Karpas-422 (cell line): ENCODE measurements at regions not wholly inside any gene's neighbourhood (a gene's known extent, or its start where the extent isn't known, plus 50 kb on each side); places are given as distances from the start of the nearest gene placed in this dataset.

Experiments used
- DNase-seq: peaks from one replicate; pipeline ENCODE4 v3.0.0-alpha.2; 2015
- H2AFZ ChIP-seq: fragments of 200-600 bp; sonication (generic); 2 replicates; pipeline ENCODE4 v1.6.1; 2014; ENCODE audit warnings: antibody characterized with exemption, low read length, mixed read lengths
- H3K27ac ChIP-seq: fragments of 200-600 bp; sonication (generic); 2 replicates; pipeline ENCODE4 v1.5.1; 2014; ENCODE audit warnings: mild to moderate bottlenecking, low read length, moderate library complexity
- H3K27me3 ChIP-seq: fragments of 200-600 bp; sonication (generic); 2 replicates; pipeline ENCODE4 v1.6.1; 2014; ENCODE audit warnings: low read length, mixed read lengths
- H3K36me3 ChIP-seq: fragments of 200-600 bp; sonication (generic); 2 replicates; pipeline ENCODE4 v1.6.1; 2014; ENCODE audit warnings: low read length, mixed read lengths; ENCODE audit not compliant: insufficient read depth
- H3K4me1 ChIP-seq: fragments of 200-600 bp; sonication (generic); 2 replicates; pipeline ENCODE4 v1.6.1; 2014; ENCODE audit warnings: mild to moderate bottlenecking, low read length, mixed read lengths
- H3K4me2 ChIP-seq: fragments of 200-600 bp; sonication (generic); 2 replicates; pipeline ENCODE4 v1.6.1; 2014; ENCODE audit warnings: low read length, low read depth, mild to moderate bottlenecking; ENCODE audit not compliant: poor library complexity, severe bottlenecking
- H3K4me3 ChIP-seq: fragments of 200-600 bp; sonication (generic); 2 replicates; pipeline ENCODE4 v1.5.1; 2014; ENCODE audit warnings: mild to moderate bottlenecking, antibody characterized with exemption, low read length, mixed read lengths
- H3K79me2 ChIP-seq: fragments of 200-600 bp; sonication (generic); 2 replicates; pipeline ENCODE4 v1.6.1; 2014; ENCODE audit warnings: mild to moderate bottlenecking, low read length, mixed read lengths
- H3K9ac ChIP-seq: fragments of 200-600 bp; sonication (generic); 2 replicates; pipeline ENCODE4 v1.6.0; 2014; ENCODE audit warnings: low read length
- H3K9me2 ChIP-seq: fragments of 200-600 bp; sonication (generic), shearing (Covaris generic); replicated peaks from 2 replicates; pipeline ENCODE4 v1.6.0; 2014; ENCODE audit warnings: mild to moderate bottlenecking, low read length, moderate library complexity; ENCODE audit not compliant: insufficient read depth
- H3K9me3 ChIP-seq: fragments of 300-700, 200-600 bp; sonication (generic); 2 replicates; pipeline ENCODE4 v1.6.1; 2014; ENCODE audit warnings: low read length, mixed read lengths
- H4K20me1 ChIP-seq: fragments of 200-600 bp; sonication (generic); 2 replicates; pipeline ENCODE4 v1.6.1; 2014; ENCODE audit warnings: mild to moderate bottlenecking, antibody characterized with exemption, low read length, low read depth; ENCODE audit not compliant: insufficient read depth

DNA sequence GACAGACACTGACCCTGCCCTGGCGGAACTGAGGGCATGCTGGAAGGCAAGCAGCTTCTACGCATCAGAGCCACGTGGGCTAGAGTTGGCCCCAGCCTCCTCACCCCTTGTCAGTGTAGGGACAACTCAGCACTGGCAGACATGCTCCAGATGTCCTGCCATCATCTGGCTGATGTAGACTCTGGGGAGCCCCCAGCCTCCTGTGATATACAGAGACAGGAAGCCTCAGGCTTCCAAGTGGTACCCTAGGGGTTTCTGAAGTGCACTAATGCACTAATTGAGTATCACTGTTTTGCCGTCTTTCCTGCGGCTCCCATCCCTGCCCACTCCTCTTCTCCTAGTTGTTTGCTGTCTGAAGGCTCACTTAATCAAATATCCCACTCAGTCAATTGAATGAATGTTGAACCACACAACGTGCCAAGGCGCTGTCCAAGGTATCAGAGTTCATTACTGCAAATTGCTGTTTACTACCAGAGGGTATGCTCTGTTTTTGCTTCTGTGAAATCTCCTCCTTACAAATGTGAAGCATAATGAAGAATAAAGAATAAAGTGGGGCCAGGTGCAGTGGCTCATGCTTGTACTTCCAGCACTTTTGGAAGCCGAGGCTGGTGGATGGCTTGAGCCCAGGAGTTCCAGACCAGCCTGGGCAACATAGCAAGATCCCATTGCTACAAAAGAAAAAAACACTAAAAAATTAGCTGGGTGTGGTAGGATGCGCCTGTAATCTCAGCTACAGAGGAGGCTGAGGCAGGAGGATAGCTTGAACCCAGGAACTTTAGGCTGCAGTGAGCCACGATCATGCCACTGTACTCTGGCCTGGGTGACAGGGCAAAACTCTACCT, 76.4 kb upstream of the ZBTB18 start:
- no peak overlapping the region for H3K27ac ChIP-seq
- no peak overlapping the region for H3K9ac ChIP-seq
- no peaks in the 10 kb centered on the region for H3K36me3 ChIP-seq
- no peaks in the 10 kb centered on the region for H3K9me2 ChIP-seq
- DNase-seq, result no peak
- no peaks in the 10 kb centered on the region for H4K20me1 ChIP-seq
- no peaks in the 10 kb centered on the region for H3K79me2 ChIP-seq
- H3K27me3 ChIP-seq, result no peaks in the 10 kb centered on the region
- no peaks in the 10 kb centered on the region for H3K4me1 ChIP-seq
- H3K9me3 ChIP-seq, result no peaks in the 10 kb centered on the region
- no peak overlapping the region for H2AFZ ChIP-seq
- no peak overlapping the region for H3K4me3 ChIP-seq
- no peak overlapping the region for H3K4me2 ChIP-seq

DNA sequence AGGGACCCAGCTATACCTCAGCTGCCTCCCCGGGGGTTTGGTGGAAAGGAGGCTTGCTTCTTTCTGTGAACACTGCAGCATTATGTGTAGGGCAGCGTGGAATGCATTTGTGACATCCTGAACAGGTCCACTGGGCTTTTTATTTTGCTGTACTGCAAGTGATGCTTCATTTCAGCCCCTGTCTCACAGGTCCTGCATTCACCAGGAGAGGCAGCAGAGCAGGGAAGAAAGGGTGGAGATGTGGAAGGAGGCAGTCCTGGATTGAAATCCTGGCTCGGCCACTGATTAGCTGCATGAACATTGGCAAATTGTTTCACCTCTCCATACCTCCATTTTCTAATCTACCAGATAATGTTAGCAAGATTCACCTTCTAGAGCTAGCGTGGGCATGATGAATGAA, 77.9 kb upstream of the ZBTB18 start:
- Histone ChIP-seq H4K20me1 (no peaks in the 10 kb centered on the region), H3K9ac (no peak overlapping the region), H3K4me1 (no peaks in the 10 kb centered on the region), H2AFZ (no peak overlapping the region), H3K36me3 (no peaks in the 10 kb centered on the region), H3K9me2 (no peaks in the 10 kb centered on the region), H3K27ac (no peak overlapping the region), H3K27me3 (no peaks in the 10 kb centered on the region), H3K4me2 (no peak overlapping the region), H3K4me3 (no peak overlapping the region), H3K9me3 (no peaks in the 10 kb centered on the region), H3K79me2 (no peaks in the 10 kb centered on the region)
- no peak for DNase-seq

DNA sequence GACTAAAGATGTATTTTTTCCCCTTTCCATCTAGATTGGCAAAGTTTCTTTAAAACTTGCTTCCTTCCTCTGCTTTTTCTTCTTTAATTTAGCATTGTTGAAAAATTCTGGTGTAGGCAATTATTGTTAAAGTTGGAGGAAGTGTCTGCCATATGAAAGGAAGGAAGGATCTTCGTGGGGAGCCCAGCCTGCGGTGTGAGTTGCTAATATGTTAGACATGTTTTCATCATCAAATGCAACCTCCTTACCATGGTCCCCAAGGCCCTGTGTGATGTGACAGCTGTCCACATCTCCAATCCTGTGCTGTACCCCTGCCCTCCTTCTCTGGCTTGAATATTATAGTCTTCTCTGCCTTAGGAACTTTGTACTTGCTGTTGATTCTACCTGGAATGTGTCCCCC, 81.0 kb upstream of the ZBTB18 start:
- Histone ChIP-seq H3K79me2 (no peaks in the 10 kb centered on the region), H3K4me3 (no peak overlapping the region), H4K20me1 (no peaks in the 10 kb centered on the region), H3K4me2 (no peak overlapping the region), H2AFZ (no peak overlapping the region), H3K27me3 (no peaks in the 10 kb centered on the region), H3K9ac (no peak overlapping the region), H3K27ac (no peak overlapping the region), H3K9me2 (no peaks in the 10 kb centered on the region), H3K4me1 (no peaks in the 10 kb centered on the region), H3K36me3 (no peaks in the 10 kb centered on the region), H3K9me3 (no peaks in the 10 kb centered on the region)
- no peak for DNase-seq

DNA sequence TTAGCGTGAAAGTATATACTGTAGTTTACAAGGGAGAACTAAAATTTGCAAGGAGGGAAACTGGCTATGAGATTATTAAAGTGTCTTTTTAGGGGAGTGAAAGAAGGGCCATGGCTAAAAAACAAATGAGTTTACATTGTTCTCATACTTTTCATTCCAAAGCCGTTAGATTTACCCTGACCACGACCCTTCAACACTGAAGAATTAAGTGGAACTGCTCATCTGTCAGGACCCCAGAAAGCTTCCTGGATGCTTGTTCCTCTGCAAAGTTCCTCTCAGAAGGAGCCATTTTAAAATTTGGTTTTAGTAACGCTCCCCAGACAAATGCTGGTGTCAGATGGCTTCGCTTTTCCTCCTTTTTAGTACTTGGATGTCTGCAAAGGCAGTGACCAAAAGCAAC, 82.7 kb upstream of the ZBTB18 start:
- H4K20me1 ChIP-seq, result no peaks in the 10 kb centered on the region
- no peaks in the 10 kb centered on the region for H3K79me2 ChIP-seq
- no peak overlapping the region for H3K4me3 ChIP-seq
- no peak overlapping the region for H3K4me2 ChIP-seq
- H3K9ac ChIP-seq, result no peak overlapping the region
- H2AFZ ChIP-seq, result no peak overlapping the region
- no peaks in the 10 kb centered on the region for H3K27me3 ChIP-seq
- no peak overlapping the region for H3K27ac ChIP-seq
- no peaks in the 10 kb centered on the region for H3K4me1 ChIP-seq
- H3K9me2 ChIP-seq, result no peaks in the 10 kb centered on the region
- no peak for DNase-seq
- H3K36me3 ChIP-seq, result no peaks in the 10 kb centered on the region
- no peaks in the 10 kb centered on the region for H3K9me3 ChIP-seq

DNA sequence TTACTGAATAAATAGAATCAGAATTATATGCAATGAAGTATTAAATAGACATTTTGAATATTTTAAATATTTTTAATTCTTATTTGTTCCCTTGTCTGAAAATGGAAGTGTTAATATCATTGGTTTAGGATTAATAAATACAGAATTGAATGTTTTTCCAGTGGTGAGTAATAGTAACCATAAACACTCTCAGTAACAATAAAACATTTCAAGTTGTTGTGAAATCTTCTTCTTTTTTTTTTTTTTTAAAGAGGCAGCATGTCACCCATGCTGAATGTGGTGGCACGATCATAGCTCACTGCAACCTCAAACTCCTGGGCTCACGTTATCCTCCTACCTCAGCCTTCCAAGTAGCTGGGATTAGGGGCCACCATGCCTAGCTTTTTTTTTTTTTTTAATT, 86.2 kb upstream of the ZBTB18 start:
- H3K27ac ChIP-seq, result no peak overlapping the region
- H3K27me3 ChIP-seq, result no peaks in the 10 kb centered on the region
- no peaks in the 10 kb centered on the region for H3K36me3 ChIP-seq
- H3K4me1 ChIP-seq, result no peaks in the 10 kb centered on the region
- H3K4me3 ChIP-seq, result no peak overlapping the region
- H3K4me2 ChIP-seq, result no peak overlapping the region
- H3K79me2 ChIP-seq, result no peaks in the 10 kb centered on the region
- no peaks in the 10 kb centered on the region for H3K9me2 ChIP-seq
- no peak overlapping the region for H2AFZ ChIP-seq
- DNase-seq, result no peak
- no peaks in the 10 kb centered on the region for H4K20me1 ChIP-seq
- H3K9me3 ChIP-seq, result no peaks in the 10 kb centered on the region
- H3K9ac ChIP-seq, result no peak overlapping the region

DNA sequence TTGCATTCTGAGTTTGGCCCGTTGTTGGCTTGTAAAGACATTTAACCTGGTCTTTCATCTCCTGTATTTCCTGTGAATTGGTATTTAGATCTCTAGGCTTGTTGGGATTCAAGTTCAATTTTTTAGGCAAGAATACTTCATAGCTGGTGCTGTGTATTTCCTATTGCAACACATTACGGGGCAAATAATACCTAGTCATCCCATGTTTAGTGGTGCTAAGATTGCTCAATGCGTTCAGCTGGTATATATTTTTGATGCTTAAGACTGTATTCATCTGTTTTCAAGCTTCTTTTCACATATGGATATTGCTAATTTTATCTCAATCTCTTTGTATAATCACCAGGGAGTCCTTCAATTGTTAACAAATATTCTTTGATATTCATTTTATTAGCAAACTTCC, 87.5 kb upstream of the ZBTB18 start:
- H3K27me3 ChIP-seq, result no peaks in the 10 kb centered on the region
- H3K9me2 ChIP-seq, result no peaks in the 10 kb centered on the region
- H3K9ac ChIP-seq, result no peak overlapping the region
- no peaks in the 10 kb centered on the region for H3K79me2 ChIP-seq
- no peak overlapping the region for H2AFZ ChIP-seq
- H3K27ac ChIP-seq, result no peak overlapping the region
- H3K4me1 ChIP-seq, result no peaks in the 10 kb centered on the region
- no peaks in the 10 kb centered on the region for H4K20me1 ChIP-seq
- no peak overlapping the region for H3K4me3 ChIP-seq
- H3K9me3 ChIP-seq, result no peaks in the 10 kb centered on the region
- H3K4me2 ChIP-seq, result no peak overlapping the region
- H3K36me3 ChIP-seq, result no peaks in the 10 kb centered on the region
- DNase-seq, result no peak

DNA sequence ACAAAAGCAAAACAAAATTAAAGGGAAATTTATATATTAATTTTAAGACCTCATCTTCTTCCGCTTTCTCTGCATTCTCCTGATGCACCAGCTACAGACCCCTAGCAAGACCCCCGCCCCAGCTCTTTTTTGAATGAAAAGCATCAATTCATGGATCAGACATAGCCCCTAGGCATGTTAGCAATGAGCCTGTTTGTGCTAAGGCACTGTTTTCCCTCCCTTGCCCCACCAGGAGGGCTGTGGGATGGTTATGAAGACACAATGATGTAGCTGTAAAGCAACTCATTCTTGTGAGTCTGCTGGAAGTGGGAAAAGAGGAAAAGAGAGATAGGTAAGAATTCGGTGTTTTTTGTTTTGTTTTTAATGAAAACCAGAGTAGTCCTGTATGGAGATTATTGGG, 88.5 kb upstream of the ZBTB18 start:
- H2AFZ ChIP-seq, result no peak overlapping the region
- no peak for DNase-seq
- H3K9me3 ChIP-seq, result no peaks in the 10 kb centered on the region
- no peak overlapping the region for H3K4me2 ChIP-seq
- H3K9me2 ChIP-seq, result no peaks in the 10 kb centered on the region
- H3K4me1 ChIP-seq, result no peaks in the 10 kb centered on the region
- no peak overlapping the region for H3K27ac ChIP-seq
- no peaks in the 10 kb centered on the region for H4K20me1 ChIP-seq
- no peak overlapping the region for H3K9ac ChIP-seq
- no peak overlapping the region for H3K4me3 ChIP-seq
- no peaks in the 10 kb centered on the region for H3K27me3 ChIP-seq
- H3K79me2 ChIP-seq, result no peaks in the 10 kb centered on the region
- H3K36me3 ChIP-seq, result no peaks in the 10 kb centered on the region

DNA sequence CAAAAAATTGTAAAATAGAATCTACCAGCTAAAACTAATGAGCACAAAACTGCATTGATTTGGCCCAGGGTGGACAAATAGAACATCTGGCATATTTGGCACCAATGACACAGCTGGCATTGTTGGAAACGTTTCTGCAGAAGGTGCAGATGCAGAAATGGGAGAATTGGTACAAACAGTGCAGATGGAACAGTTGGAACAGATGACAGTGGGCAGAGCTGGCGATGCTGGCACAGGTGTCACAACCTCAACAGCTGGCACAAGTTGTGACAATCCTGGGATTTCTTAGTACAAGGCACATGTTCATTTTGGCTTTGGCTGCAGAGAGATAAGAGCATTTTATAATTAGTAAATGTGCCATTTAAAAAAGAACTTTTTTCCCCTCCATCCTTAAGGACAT, 91.1 kb upstream of the ZBTB18 start:
- no peaks in the 10 kb centered on the region for H3K4me1 ChIP-seq
- H3K9me2 ChIP-seq, result no peaks in the 10 kb centered on the region
- no peak overlapping the region for H2AFZ ChIP-seq
- H3K27me3 ChIP-seq, result no peaks in the 10 kb centered on the region
- H3K4me2 ChIP-seq, result no peak overlapping the region
- no peak overlapping the region for H3K4me3 ChIP-seq
- H4K20me1 ChIP-seq, result no peaks in the 10 kb centered on the region
- H3K27ac ChIP-seq, result no peak overlapping the region
- no peaks in the 10 kb centered on the region for H3K36me3 ChIP-seq
- H3K9ac ChIP-seq, result no peak overlapping the region
- DNase-seq, result no peak
- H3K9me3 ChIP-seq, result no peaks in the 10 kb centered on the region
- H3K79me2 ChIP-seq, result no peaks in the 10 kb centered on the region
